ENCODE measurements at regions not wholly inside any gene's neighbourhood (a gene's known extent, or its start where the extent isn't known, plus 50 kb on each side); places are given as distances from the start of the nearest gene placed in this dataset.
"Not testable (repeated sequence)": the region's sequence is repeated elsewhere in the genome, so short reads cannot be mapped to it uniquely, and the experiment has no call there.

- DNase-seq (ENCODE audit: low spot score): no peak
Observed at GRCh38 chr14:53668897-53669296, 287.7 kb downstream of the BMP4 start.

- no peak for DNase-seq (ENCODE audit: low spot score)
Observed at GRCh38 chr14:53663709-53664108, 292.9 kb downstream of the BMP4 start.

GRCh38 chr14:53655080-53655785 lies 301.4 kb downstream of the BMP4 start:
- no peak for DNase-seq (ENCODE audit: low spot score)

GRCh38 chr14:53652068-53652467 lies 304.6 kb downstream of the BMP4 start:
- no peak for DNase-seq (ENCODE audit: low spot score)

- DNase-seq (ENCODE audit: low spot score): no peak
Observed at GRCh38 chr14:53651096-53651740, 305.4 kb downstream of the BMP4 start.

GRCh38 chr14:53646925-53647324 lies 309.7 kb downstream of the BMP4 start:
- DNase-seq (ENCODE audit: low spot score): no peak

GRCh38 chr14:53640695-53641094 lies 315.9 kb downstream of the BMP4 start:
- DNase-seq (ENCODE audit: low spot score): no peak

GRCh38 chr14:53638966-53639365 lies 317.7 kb downstream of the BMP4 start:
- DNase-seq (ENCODE audit: low spot score): no peak

- no peak for DNase-seq (ENCODE audit: low spot score)
Observed at GRCh38 chr14:53634793-53635192, 321.8 kb downstream of the BMP4 start.

GRCh38 chr14:53630336-53630735 lies 326.3 kb downstream of the BMP4 start:
- no peak for DNase-seq (ENCODE audit: low spot score)

GRCh38 chr14:53628732-53629430 lies 327.7 kb downstream of the BMP4 start:
- DNase-seq (ENCODE audit: low spot score): no peak

- DNase-seq (ENCODE audit: low spot score): no peak
Observed at GRCh38 chr14:53628261-53628660, 328.4 kb downstream of the BMP4 start.

GRCh38 chr14:53626761-53627160 lies 329.9 kb downstream of the BMP4 start:
- DNase-seq (ENCODE audit: low spot score): no peak

GRCh38 chr14:53622447-53622846 lies 334.2 kb downstream of the BMP4 start:
- DNase-seq (ENCODE audit: low spot score): no peak

- no peak for DNase-seq (ENCODE audit: low spot score)
Observed at GRCh38 chr14:53621921-53622320, 334.7 kb downstream of the BMP4 start.

GRCh38 chr14:53621433-53621832 lies 335.2 kb downstream of the BMP4 start:
- DNase-seq (ENCODE audit: low spot score): no peak

GRCh38 chr14:53620890-53621289 lies 335.7 kb downstream of the BMP4 start:
- DNase-seq (ENCODE audit: low spot score): no peak

GRCh38 chr14:53620317-53620716 lies 336.3 kb downstream of the BMP4 start:
- DNase-seq (ENCODE audit: low spot score): no peak

- no peak for DNase-seq (ENCODE audit: low spot score)
Observed at GRCh38 chr14:53619691-53620231, 336.9 kb downstream of the BMP4 start.

- DNase-seq (ENCODE audit: low spot score): not testable (repeated sequence)
Observed at GRCh38 chr14:53616536-53616935, 340.1 kb downstream of the BMP4 start.

- no peak for DNase-seq (ENCODE audit: low spot score)
Observed at GRCh38 chr14:53615252-53615651, 341.4 kb downstream of the BMP4 start.

GRCh38 chr14:53613404-53614253 lies 343.0 kb downstream of the BMP4 start:
- no peak for DNase-seq (ENCODE audit: low spot score)
